Glutamatergic neuron (in vitro differentiated cells): ENCODE measurements at regions not wholly inside any gene's neighbourhood (a gene's known extent, or its start where the extent isn't known, plus 50 kb on each side); places are given as distances from the start of the nearest gene placed in this dataset.

Experiments used
- DNase-seq: peaks from one replicate; pipeline ENCODE4 v3.0.0; 2022
- H3K27ac Mint-ChIP-seq: one replicate; pipeline ENCODE4 v1.8.0; 2020; ENCODE audit warnings: mild to moderate bottlenecking, mixed read lengths, inconsistent platforms; ENCODE audit not compliant: unreplicated experiment
- H3K27me3 Mint-ChIP-seq: one replicate; pipeline ENCODE4 v1.8.0; 2020; ENCODE audit warnings: mild to moderate bottlenecking, moderate library complexity, mixed read lengths, inconsistent platforms; ENCODE audit not compliant: unreplicated experiment
- H3K36me3 Mint-ChIP-seq: one replicate; pipeline ENCODE4 v1.8.0; 2020; ENCODE audit warnings: mild to moderate bottlenecking, mixed read lengths, inconsistent platforms; ENCODE audit not compliant: unreplicated experiment
- H3K4me1 Mint-ChIP-seq: one replicate; pipeline ENCODE4 v1.8.0; 2020; ENCODE audit warnings: mild to moderate bottlenecking, low read depth, mixed read lengths, inconsistent platforms; ENCODE audit not compliant: unreplicated experiment
- H3K4me3 Mint-ChIP-seq: one replicate; pipeline ENCODE4 v1.8.0; 2020; ENCODE audit warnings: mild to moderate bottlenecking, mixed read lengths, inconsistent platforms; ENCODE audit not compliant: unreplicated experiment
- H3K9me3 Mint-ChIP-seq: one replicate; pipeline ENCODE4 v1.8.0; 2020; ENCODE audit warnings: mild to moderate bottlenecking, moderate library complexity, mixed read lengths, inconsistent platforms; ENCODE audit not compliant: unreplicated experiment
- TF ChIP-seq, protein P1 (sequence below): fragments of 200-600 bp; sonication (generic); IDR thresholded peaks from one replicate; pipeline ENCODE4 v1.5.0; 2021; ENCODE audit not compliant: partially characterized antibody, unreplicated experiment

DNA sequence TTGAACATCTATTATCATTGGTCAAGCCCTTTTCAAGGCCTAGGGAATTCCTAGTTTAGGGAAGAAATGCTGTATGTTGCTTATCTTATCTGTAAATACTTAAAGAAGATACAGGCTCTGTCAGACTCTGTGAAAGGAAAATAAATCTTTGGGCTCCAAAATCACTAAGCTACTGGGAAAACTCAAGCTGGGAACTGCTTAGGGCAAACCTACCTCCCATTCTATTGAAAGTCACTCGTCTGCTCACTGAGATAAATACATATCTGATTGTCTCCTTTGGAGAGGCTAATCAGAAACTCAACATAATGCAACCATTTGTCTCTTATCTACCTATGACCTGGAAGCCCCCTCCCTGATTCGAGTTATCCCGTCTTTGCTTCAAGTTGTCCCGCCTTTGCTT, 108.6 kb upstream of the NDST4 start:
- TF ChIP-seq, protein P1, sequence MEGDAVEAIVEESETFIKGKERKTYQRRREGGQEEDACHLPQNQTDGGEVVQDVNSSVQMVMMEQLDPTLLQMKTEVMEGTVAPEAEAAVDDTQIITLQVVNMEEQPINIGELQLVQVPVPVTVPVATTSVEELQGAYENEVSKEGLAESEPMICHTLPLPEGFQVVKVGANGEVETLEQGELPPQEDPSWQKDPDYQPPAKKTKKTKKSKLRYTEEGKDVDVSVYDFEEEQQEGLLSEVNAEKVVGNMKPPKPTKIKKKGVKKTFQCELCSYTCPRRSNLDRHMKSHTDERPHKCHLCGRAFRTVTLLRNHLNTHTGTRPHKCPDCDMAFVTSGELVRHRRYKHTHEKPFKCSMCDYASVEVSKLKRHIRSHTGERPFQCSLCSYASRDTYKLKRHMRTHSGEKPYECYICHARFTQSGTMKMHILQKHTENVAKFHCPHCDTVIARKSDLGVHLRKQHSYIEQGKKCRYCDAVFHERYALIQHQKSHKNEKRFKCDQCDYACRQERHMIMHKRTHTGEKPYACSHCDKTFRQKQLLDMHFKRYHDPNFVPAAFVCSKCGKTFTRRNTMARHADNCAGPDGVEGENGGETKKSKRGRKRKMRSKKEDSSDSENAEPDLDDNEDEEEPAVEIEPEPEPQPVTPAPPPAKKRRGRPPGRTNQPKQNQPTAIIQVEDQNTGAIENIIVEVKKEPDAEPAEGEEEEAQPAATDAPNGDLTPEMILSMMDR = no peak
- Mint-ChIP-seq H3K9me3 (no peaks in the 10 kb centered on the region), H3K27me3 (no peaks in the 10 kb centered on the region), H3K27ac (no peak overlapping the region), H3K4me3 (no peak overlapping the region), H3K4me1 (peaks cover 2% of the 10 kb centered on the region), H3K36me3 (no peaks in the 10 kb centered on the region)
- no peak for DNase-seq

DNA sequence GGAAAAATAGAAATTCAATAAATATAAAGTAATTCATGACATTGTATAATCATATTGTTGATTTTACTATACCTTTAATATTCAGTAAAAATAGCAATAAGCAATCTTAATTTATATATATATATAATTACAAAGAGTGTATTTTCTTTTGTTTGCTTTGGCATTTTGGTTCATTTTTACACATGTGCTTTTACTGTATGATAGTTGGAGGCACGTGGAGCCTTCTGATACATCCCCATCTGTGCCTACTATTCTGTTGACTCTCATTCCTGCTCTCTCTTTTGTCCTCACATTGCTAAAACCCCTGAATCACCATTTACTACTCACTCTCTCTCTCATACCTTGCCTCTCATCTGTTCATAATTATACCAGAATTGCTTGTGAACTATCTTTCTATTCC, 106.4 kb upstream of the NDST4 start:
- DNase-seq = no peak
- TF ChIP-seq, protein P1 = no peak
- H3K27me3 Mint-ChIP-seq = no peaks in the 10 kb centered on the region
- H3K4me3 Mint-ChIP-seq = no peak overlapping the region
- H3K27ac Mint-ChIP-seq = no peak overlapping the region
- no peaks in the 10 kb centered on the region for H3K36me3 Mint-ChIP-seq
- no peaks in the 10 kb centered on the region for H3K9me3 Mint-ChIP-seq
- peaks cover 2% of the 10 kb centered on the region for H3K4me1 Mint-ChIP-seq

DNA sequence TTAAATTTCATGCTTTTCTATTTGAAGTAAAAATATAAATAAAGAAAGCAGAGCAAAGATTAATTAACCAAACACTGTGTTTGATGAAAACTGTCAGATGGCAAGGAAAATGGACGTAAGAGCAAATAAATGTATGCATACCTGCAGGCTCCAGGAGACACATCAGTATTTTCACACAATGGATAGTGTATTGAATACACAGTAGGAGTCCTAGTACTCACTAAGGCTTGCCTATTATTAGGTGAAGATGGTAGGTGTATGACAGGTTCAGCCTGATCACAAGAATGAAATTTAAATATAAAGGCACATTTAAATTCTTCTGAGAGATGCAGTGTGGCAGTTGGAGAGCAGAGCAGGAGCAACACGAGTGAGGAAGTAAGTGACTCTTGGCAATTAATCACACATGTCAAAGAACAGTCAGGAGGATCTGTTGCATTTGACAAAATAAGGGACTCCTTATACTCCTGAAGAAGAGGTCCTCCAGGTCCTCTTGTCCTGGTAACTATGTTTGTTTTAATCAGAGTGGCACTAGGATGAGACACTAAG, 106.0 kb upstream of the NDST4 start:
- TF ChIP-seq, protein P1 = no peak
- Mint-ChIP-seq H3K9me3 (no peaks in the 10 kb centered on the region), H3K4me3 (no peak overlapping the region), H3K27me3 (no peaks in the 10 kb centered on the region), H3K4me1 (peaks cover 2% of the 10 kb centered on the region), H3K36me3 (no peaks in the 10 kb centered on the region), H3K27ac (no peak overlapping the region)
- no peak for DNase-seq

DNA sequence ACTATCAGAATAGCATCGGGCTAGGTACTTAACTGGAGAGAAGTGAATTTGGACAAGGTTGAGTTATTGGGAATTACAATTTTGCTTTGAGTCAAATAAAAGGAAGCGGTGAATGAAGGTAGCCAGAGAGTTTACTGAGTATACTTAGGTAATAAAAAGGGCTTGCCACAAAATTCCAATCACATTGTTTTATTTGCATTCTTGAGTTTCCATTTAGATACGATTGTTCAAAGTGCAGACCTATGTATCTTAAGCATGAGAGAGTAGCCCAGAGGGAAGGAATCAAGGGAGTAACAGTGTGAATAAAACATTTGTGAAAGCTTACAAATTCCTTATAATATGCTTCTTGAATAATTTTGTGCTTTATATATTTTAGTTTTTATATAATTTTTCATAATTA, 102.5 kb upstream of the NDST4 start:
- Mint-ChIP-seq H3K36me3 (no peaks in the 10 kb centered on the region), H3K27me3 (no peaks in the 10 kb centered on the region), H3K4me1 (peaks cover 2% of the 10 kb centered on the region), H3K4me3 (no peak overlapping the region), H3K9me3 (no peaks in the 10 kb centered on the region), H3K27ac (no peak overlapping the region)
- TF ChIP-seq, protein P1 = no peak
- DNase-seq = no peak

DNA sequence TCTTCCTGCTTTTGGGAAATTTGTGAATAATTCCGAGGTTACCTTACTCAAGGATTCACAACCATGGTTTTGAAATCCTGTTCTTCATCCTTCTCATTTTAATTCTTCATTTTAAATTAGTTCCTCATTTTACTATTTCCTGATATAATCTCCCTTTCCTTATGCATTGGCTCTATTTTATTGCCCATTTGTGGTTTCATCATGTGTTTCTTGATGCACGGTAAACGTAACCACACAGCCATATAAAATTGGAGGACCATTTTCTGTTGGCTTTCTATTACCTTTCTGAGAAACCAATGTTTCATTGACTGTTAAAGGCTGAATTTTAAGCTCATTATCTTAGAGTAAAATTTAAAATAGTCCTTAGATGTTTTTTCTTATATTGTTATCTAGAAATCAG, 100.3 kb upstream of the NDST4 start:
- H3K4me1 Mint-ChIP-seq = no peaks in the 10 kb centered on the region
- no peaks in the 10 kb centered on the region for H3K36me3 Mint-ChIP-seq
- peaks cover 3% of the 10 kb centered on the region for H3K9me3 Mint-ChIP-seq
- H3K27ac Mint-ChIP-seq = no peak overlapping the region
- TF ChIP-seq, protein P1 = no peak
- H3K4me3 Mint-ChIP-seq = no peak overlapping the region
- H3K27me3 Mint-ChIP-seq = no peaks in the 10 kb centered on the region
- DNase-seq = no peak
